H1 (cell line): ENCODE measurements at regions not wholly inside any gene's neighbourhood (a gene's known extent, or its start where the extent isn't known, plus 50 kb on each side); places are given as distances from the start of the nearest gene placed in this dataset.

Experiments used
- CTCF ChIA-PET: fragments of 300-600 bp; sonication (Branson Sonifier 250); formaldehyde crosslinking; loops from one replicate; lab custom pipeline; 2021; ENCODE audit not compliant: partially characterized antibody; lab: Charles Lee
- POLR2A ChIA-PET: fragments of 300-600 bp; sonication (Branson Sonifier 250); formaldehyde crosslinking; loops from one replicate; lab custom pipeline; 2021; ENCODE audit warnings: inconsistent platforms; ENCODE audit not compliant: partially characterized antibody; lab: Charles Lee
- DNase-seq, 2 experiments: peaks; one replicate each; pipeline versions ENCODE4 v3.0.0 to v3.0.0-alpha.2; 2010 to 2022; ENCODE audit warnings: low spot score in 2 of 2, low read depth in 1 of 2, mixed read lengths in 1 of 2
- FAIRE-seq: peaks from 2 replicates; lab custom pipeline; 2011; peaks lifted over from hg19 to GRCh38; lab: Jason Lieb, UNC
- H2AFZ ChIP-seq: 2 replicates; pipeline ENCODE4 v1.8.1; 2012; ENCODE audit warnings: low read length, inconsistent platforms
- H2AK5ac ChIP-seq: 2 replicates; pipeline ENCODE4 v1.6.1; 2013; ENCODE audit warnings: low read depth, low read length
- H2BK120ac ChIP-seq: replicated peaks from 2 replicates; pipeline ENCODE3; 2013; ENCODE audit warnings: low read depth, low read length, inconsistent platforms
- H2BK12ac ChIP-seq: 2 replicates; pipeline ENCODE4 v1.6.1; 2013; ENCODE audit warnings: low read depth, low read length
- H2BK15ac ChIP-seq: 2 replicates; pipeline ENCODE4 v1.6.1; 2013; ENCODE audit warnings: low read length
- H2BK20ac ChIP-seq: 2 replicates; pipeline ENCODE4 v1.6.1; 2013; ENCODE audit warnings: low read length
- H2BK5ac ChIP-seq: 2 replicates; pipeline ENCODE4 v1.6.1; 2013; ENCODE audit warnings: low read depth, low read length
- H3K14ac ChIP-seq: 2 replicates; pipeline ENCODE4 v1.6.1; 2013; ENCODE audit warnings: inconsistent platforms; ENCODE audit not compliant: insufficient read length
- H3K18ac ChIP-seq: 2 replicates; pipeline ENCODE4 v1.6.1; 2013; ENCODE audit warnings: low read length; ENCODE audit errors: extremely low read depth
- H3K23ac ChIP-seq: 2 replicates; pipeline ENCODE4 v1.6.1; 2013; ENCODE audit warnings: inconsistent platforms; ENCODE audit not compliant: insufficient read length
- H3K23me2 ChIP-seq: 2 replicates; pipeline ENCODE4 v1.6.1; 2013; ENCODE audit warnings: low read depth, low read length
- H3K27ac ChIP-seq: 2 replicates; pipeline ENCODE4 v1.6.1; 2011; ENCODE audit warnings: low read depth, low read length, inconsistent platforms
- H3K27me3 ChIP-seq, 4 experiments: replicated peaks in 1 of 4; 1 replicate in 1 of 4; 2 replicates in 3 of 4; pipeline versions ENCODE4 v1.6.1 to v1.8.1; 2011 to 2013; ENCODE audit warnings: low read length in 3 of 4, mild to moderate bottlenecking in 3 of 4, inconsistent platforms in 2 of 4, mixed read lengths in 2 of 4, moderate library complexity in 1 of 4; ENCODE audit not compliant: control insufficient read depth in 3 of 4, insufficient read depth in 3 of 4; ENCODE audit errors: extremely low read depth in 1 of 4
- H3K36me3 ChIP-seq, 4 experiments: 2 replicates each; pipeline versions ENCODE4 v1.6.1 to v1.8.1; 2011 to 2013; ENCODE audit warnings: mild to moderate bottlenecking in 4 of 4, low read length in 3 of 4, moderate library complexity in 2 of 4, control low read depth in 1 of 4, inconsistent platforms in 1 of 4; ENCODE audit not compliant: insufficient read depth in 4 of 4, control insufficient read depth in 2 of 4
- H3K4ac ChIP-seq: replicated peaks from 2 replicates; pipeline ENCODE3; 2013; ENCODE audit warnings: low read length, low read depth, mixed read lengths, inconsistent platforms; ENCODE audit not compliant: insufficient read length
- H3K4me1 ChIP-seq, 4 experiments: replicated peaks in 1 of 4; 1 replicate in 1 of 4; 2 replicates in 3 of 4; pipeline versions ENCODE4 v1.6.1 to v1.8.1; 2011 to 2013; ENCODE audit warnings: low read length in 3 of 4, inconsistent platforms in 2 of 4, mixed read lengths in 1 of 4; ENCODE audit not compliant: insufficient read depth in 4 of 4, control insufficient read depth in 3 of 4
- H3K4me2 ChIP-seq, 2 experiments: 2 replicates each; pipeline versions ENCODE4 v1.6.1 to v1.8.1; 2011 to 2013; ENCODE audit warnings: low read depth in 2 of 2, low read length in 2 of 2, control low read depth in 1 of 2, inconsistent platforms in 1 of 2, mild to moderate bottlenecking in 1 of 2; ENCODE audit not compliant: insufficient read depth in 1 of 2
- H3K4me3 ChIP-seq, 4 experiments: fragments of 200-600, 300-600 bp in 1 of 4; sonication (generic), shearing (Covaris generic), sonication (Bioruptor Twin) in 1 of 4; 2 replicates each; pipeline versions ENCODE4 v1.5.1 to v1.8.1; 2011 to 2016; ENCODE audit warnings: low read length in 4 of 4, low read depth in 3 of 4, control low read depth in 2 of 4, inconsistent platforms in 2 of 4, mild to moderate bottlenecking in 2 of 4, mixed read lengths in 1 of 4, moderate library complexity in 1 of 4; ENCODE audit not compliant: insufficient read depth in 2 of 4; ENCODE audit errors: extremely low read depth in 1 of 4
- H3K56ac ChIP-seq: replicated peaks from 2 replicates; pipeline ENCODE3; 2013; ENCODE audit warnings: low read depth, mild to moderate bottlenecking, mixed read lengths, low read length, inconsistent platforms; ENCODE audit not compliant: insufficient read length
- H3K79me1 ChIP-seq: 2 replicates; pipeline ENCODE4 v1.6.1; 2013; ENCODE audit warnings: low read depth, low read length, control low read depth
- H3K79me2 ChIP-seq, 2 experiments: 2 replicates each; pipeline versions ENCODE4 v1.6.1 to v1.8.1; 2012 to 2013; ENCODE audit warnings: low read length in 2 of 2, mild to moderate bottlenecking in 2 of 2, inconsistent platforms in 1 of 2; ENCODE audit not compliant: insufficient read depth in 2 of 2, control insufficient read depth in 1 of 2
- H3K9ac ChIP-seq, 4 experiments: replicated peaks in 1 of 4; 1 replicate in 1 of 4; 2 replicates in 3 of 4; pipeline versions ENCODE4 v1.6.1 to v1.8.1; 2011 to 2013; ENCODE audit warnings: low read depth in 3 of 4, low read length in 3 of 4, control low read depth in 2 of 4, mild to moderate bottlenecking in 2 of 4, moderate library complexity in 2 of 4, inconsistent platforms in 1 of 4; ENCODE audit errors: extremely low read depth in 1 of 4
- H3K9me3 ChIP-seq, 2 experiments: 2 replicates each; pipeline versions ENCODE4 v1.6.1 to v1.8.1; 2012 to 2013; ENCODE audit warnings: mild to moderate bottlenecking in 2 of 2, moderate library complexity in 2 of 2, control low read depth in 1 of 2, inconsistent platforms in 1 of 2, low read depth in 1 of 2, low read length in 1 of 2, mixed read lengths in 1 of 2; ENCODE audit not compliant: insufficient read depth in 2 of 2
- H4K20me1 ChIP-seq, 2 experiments: replicated peaks in 1 of 2; 2 replicates each; pipeline versions ENCODE3 to v1.8.1; 2011 to 2013; ENCODE audit warnings: inconsistent platforms in 2 of 2, low read length in 2 of 2, mild to moderate bottlenecking in 1 of 2; ENCODE audit not compliant: insufficient read depth in 2 of 2, control insufficient read depth in 1 of 2
- H4K5ac ChIP-seq: 2 replicates; pipeline ENCODE4 v1.6.1; 2013; ENCODE audit warnings: low read length, low read depth, mixed read lengths, inconsistent platforms; ENCODE audit not compliant: insufficient read length
- H4K8ac ChIP-seq: 2 replicates; pipeline ENCODE4 v1.8.0; 2013; ENCODE audit warnings: mild to moderate bottlenecking, moderate library complexity, low read length, inconsistent platforms; ENCODE audit not compliant: insufficient read depth; ENCODE audit errors: extremely low read depth
- H4K91ac ChIP-seq: replicated peaks from 2 replicates; pipeline ENCODE3; 2013; ENCODE audit warnings: low read length, mixed read lengths, inconsistent platforms; ENCODE audit not compliant: insufficient read length
- CBX8 ChIP-seq: fragments of 300-800, 300-1000 bp; sonication (generic); IDR thresholded peaks from 2 replicates; pipeline ENCODE4 v1.7.1; 2016; ENCODE audit warnings: low read depth, low read length, borderline replicate concordance
- HDAC6 ChIP-seq: IDR thresholded peaks from one replicate; pipeline ENCODE4 v1.7.1; 2012; ENCODE audit warnings: low read depth, mild to moderate bottlenecking, inconsistent platforms, low read length, moderate library complexity
- KDM1A ChIP-seq: fragments of 200-600, 300-600 bp; sonication (generic); IDR thresholded peaks from 2 replicates; pipeline ENCODE4 v1.7.1; 2016; ENCODE audit warnings: mild to moderate bottlenecking, low read length, borderline replicate concordance
- KDM4A ChIP-seq: IDR thresholded peaks from one replicate; pipeline ENCODE4 v1.7.1; 2012; ENCODE audit warnings: low read depth, mild to moderate bottlenecking, moderate library complexity, low read length, inconsistent platforms; ENCODE audit not compliant: severe bottlenecking
- MAX ChIP-seq: IDR thresholded peaks from 2 replicates; pipeline ENCODE4 v1.6.1; 2012; ENCODE audit warnings: inconsistent platforms
- POU5F1 ChIP-seq: IDR thresholded peaks from 2 replicates; pipeline ENCODE4 v1.6.1; 2011; ENCODE audit warnings: low read depth, mild to moderate bottlenecking, low read length, moderate library complexity
- SAP30 ChIP-seq: fragments of 300-600 bp; sonication (generic); IDR thresholded peaks from 2 replicates; pipeline ENCODE4 v1.7.1; 2012; ENCODE audit warnings: low read length, moderate library complexity, mild to moderate bottlenecking, inconsistent platforms; ENCODE audit not compliant: insufficient read depth, insufficient replicate concordance
- USF2 ChIP-seq: IDR thresholded peaks from 2 replicates; pipeline ENCODE4 v1.6.1; 2011; ENCODE audit warnings: low read length, improper control_type of control experiment
- WGBS, 2 experiments: shearing (Covaris generic) in 1 of 2; methylation state at CpG; one replicate each; pipeline versions ENCODE4 v1.1.6 to v1.1.7; 2013 to 2015; ENCODE audit warnings: low lambda C conversion rate in 2 of 2, mixed read lengths in 2 of 2, inconsistent platforms in 1 of 2, low coverage in 1 of 2, missing lambda C conversion rate in 1 of 2; ENCODE audit not compliant: insufficient replicate concordance in 2 of 2, insufficient coverage in 1 of 2, insufficient read length in 1 of 2; ENCODE audit errors: extremely low coverage in 1 of 2, missing lambda C conversion rate in 1 of 2; 5-methylcytosine and 5-hydroxymethylcytosine counted together

GRCh38 chr6:130575557-130575956, 209.7 kb downstream of the TMEM200A start:
- no peak overlapping the region for H3K4me3 ChIP-seq
- no peaks in the 10 kb centered on the region for H4K20me1 ChIP-seq
- H2AFZ ChIP-seq = no peak overlapping the region
- H3K79me1 ChIP-seq = no peaks in the 10 kb centered on the region
- H3K23me2 ChIP-seq = no peaks in the 10 kb centered on the region
- H4K5ac ChIP-seq = no peak overlapping the region
- no peaks in the 10 kb centered on the region for H3K9me3 ChIP-seq
- peaks cover 0 to 1% (median 0%) of the 10 kb centered on the region in 4 experiments; a peak in 1 of 7 replicates for H3K27me3 ChIP-seq
- H3K4ac ChIP-seq = no peak overlapping the region
- H2BK120ac ChIP-seq = no peak overlapping the region
- DNase-seq = no peak
- H3K9ac ChIP-seq = no peak overlapping the region
- H3K56ac ChIP-seq = no peak overlapping the region
- H2BK15ac ChIP-seq = no peak overlapping the region
- H3K27ac ChIP-seq = no peak overlapping the region
- H3K4me2 ChIP-seq = no peak overlapping the region
- H4K8ac ChIP-seq = no peak overlapping the region
- ChIA-PET POLR2A (no interaction called here), CTCF (interaction anchor here (0.8 to 2.3 kb wide), 6 partner anchors 9 to 210 kb away, joined by 3 to 8 read pairs (median 5); partner anchors contain the start of gene TMEM200A)
- no peaks in the 10 kb centered on the region for H3K36me3 ChIP-seq
- no peak for TF ChIP-seq MAX
- TF ChIP-seq KDM4A = no peak
- no peak for TF ChIP-seq SAP30
- TF ChIP-seq POU5F1 = no peak
- TF ChIP-seq USF2 = no peak
- no peak for TF ChIP-seq KDM1A
- no peak for TF ChIP-seq CBX8
- no peak for TF ChIP-seq HDAC6
- H4K91ac ChIP-seq = no peak overlapping the region
- no peaks in the 10 kb centered on the region for H3K4me1 ChIP-seq
- no peak overlapping the region for H2BK12ac ChIP-seq
- no peak overlapping the region for H3K18ac ChIP-seq
- no peak overlapping the region for H2AK5ac ChIP-seq
- H3K14ac ChIP-seq = no peak overlapping the region
- no peak for FAIRE-seq
- 82% methylated on average over 3 of the region's 3 CpGs; no CpG with 5 or more reads in 1 of the 2 experiments for WGBS, 2 experiments
- H3K23ac ChIP-seq = no peak overlapping the region
- H2BK5ac ChIP-seq = no peak overlapping the region
- no peak overlapping the region for H2BK20ac ChIP-seq
- no peaks in the 10 kb centered on the region for H3K79me2 ChIP-seq
